PFSK-1 (cell line): ENCODE measurements at regions not wholly inside any gene's neighbourhood (a gene's known extent, or its start where the extent isn't known, plus 50 kb on each side); places are given as distances from the start of the nearest gene placed in this dataset.

Experiments used
- POLR2AphosphoS5 ChIP-seq: IDR thresholded peaks from 2 replicates; pipeline ENCODE4 v1.6.1; 2012; ENCODE audit warnings: low read depth, mild to moderate bottlenecking, control low read depth, low read length, moderate library complexity
- TF ChIP-seq, protein P1 (sequence below), 2 experiments: IDR thresholded peaks; 2 replicates each; pipeline versions ENCODE4 v1.6.1 to v1.8.0; 2011 to 2012; ENCODE audit warnings: low read depth in 2 of 2, low read length in 2 of 2, control low read depth in 1 of 2, inconsistent platforms in 1 of 2, mild to moderate bottlenecking in 1 of 2, moderate library complexity in 1 of 2; ENCODE audit not compliant: insufficient read depth in 1 of 2

DNA sequence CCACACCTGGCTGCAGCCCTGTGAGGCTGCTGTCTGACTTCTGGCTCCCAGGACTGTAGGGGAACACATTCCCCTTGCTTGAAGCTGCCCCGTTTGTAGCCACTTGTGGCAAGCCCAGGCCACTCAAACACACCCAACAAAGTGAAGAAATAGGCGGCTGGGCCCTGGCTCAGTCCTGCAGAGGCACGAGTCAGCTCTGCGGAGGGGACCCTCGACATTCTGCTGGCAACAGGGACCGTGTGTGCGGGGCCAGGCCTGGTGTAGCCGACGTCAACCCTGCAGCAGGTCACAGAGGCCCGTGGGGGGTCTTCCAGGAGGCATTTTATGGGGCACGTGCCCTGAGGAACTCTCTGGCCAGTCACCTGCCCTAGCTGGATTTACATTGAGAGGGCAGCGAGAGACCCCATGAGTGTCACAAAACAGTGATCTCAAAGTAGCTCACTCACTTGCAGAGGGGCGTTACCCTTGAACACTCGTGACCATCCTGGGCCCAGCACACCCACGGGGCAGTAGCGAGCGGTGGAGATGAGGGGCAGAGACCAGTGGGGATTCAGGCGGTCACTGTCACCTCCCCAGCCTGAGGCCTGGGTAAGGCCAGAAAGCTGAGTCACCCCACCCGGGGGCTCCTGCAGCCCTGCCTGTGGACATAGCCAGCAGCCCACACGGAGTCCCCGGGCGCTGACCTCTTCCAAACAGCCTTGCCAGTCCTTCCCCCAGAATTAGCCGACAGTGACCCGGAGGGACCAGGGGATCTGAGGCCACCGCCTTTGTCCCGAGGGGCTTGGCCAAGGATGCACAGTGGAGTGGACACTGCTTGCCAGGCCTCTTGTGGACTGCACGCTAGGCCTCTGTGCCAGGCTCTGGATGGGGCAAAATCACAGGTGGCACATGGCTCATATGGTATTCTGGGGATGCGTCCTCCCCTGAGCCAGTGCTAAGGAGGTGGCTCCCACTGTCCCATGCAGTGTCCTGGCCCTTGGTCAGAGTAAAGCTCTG is 139.5 kb downstream of the CTTN start:
- no peak for TF ChIP-seq POLR2AphosphoS5
- TF ChIP-seq, protein P1, sequence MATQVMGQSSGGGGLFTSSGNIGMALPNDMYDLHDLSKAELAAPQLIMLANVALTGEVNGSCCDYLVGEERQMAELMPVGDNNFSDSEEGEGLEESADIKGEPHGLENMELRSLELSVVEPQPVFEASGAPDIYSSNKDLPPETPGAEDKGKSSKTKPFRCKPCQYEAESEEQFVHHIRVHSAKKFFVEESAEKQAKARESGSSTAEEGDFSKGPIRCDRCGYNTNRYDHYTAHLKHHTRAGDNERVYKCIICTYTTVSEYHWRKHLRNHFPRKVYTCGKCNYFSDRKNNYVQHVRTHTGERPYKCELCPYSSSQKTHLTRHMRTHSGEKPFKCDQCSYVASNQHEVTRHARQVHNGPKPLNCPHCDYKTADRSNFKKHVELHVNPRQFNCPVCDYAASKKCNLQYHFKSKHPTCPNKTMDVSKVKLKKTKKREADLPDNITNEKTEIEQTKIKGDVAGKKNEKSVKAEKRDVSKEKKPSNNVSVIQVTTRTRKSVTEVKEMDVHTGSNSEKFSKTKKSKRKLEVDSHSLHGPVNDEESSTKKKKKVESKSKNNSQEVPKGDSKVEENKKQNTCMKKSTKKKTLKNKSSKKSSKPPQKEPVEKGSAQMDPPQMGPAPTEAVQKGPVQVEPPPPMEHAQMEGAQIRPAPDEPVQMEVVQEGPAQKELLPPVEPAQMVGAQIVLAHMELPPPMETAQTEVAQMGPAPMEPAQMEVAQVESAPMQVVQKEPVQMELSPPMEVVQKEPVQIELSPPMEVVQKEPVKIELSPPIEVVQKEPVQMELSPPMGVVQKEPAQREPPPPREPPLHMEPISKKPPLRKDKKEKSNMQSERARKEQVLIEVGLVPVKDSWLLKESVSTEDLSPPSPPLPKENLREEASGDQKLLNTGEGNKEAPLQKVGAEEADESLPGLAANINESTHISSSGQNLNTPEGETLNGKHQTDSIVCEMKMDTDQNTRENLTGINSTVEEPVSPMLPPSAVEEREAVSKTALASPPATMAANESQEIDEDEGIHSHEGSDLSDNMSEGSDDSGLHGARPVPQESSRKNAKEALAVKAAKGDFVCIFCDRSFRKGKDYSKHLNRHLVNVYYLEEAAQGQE (IDR thresholded peaks at IDR 0.05; ENCODE audit: insufficient read depth in 1 of 2, low read depth in 2 of 2, low read length in 2 of 2): no peak
